Fibroblast of villous mesenchyme (primary cell): ENCODE measurements at regions not wholly inside any gene's neighbourhood (a gene's known extent, or its start where the extent isn't known, plus 50 kb on each side); places are given as distances from the start of the nearest gene placed in this dataset.

Experiments used
- DNase-seq: peaks from one replicate; pipeline ENCODE4 v3.0.0-alpha.2; 2010; ENCODE audit warnings: low read depth
- H3K4me3 ChIP-seq: 2 replicates; pipeline ENCODE4 v1.5.1; 2011; ENCODE audit warnings: low read depth, mild to moderate bottlenecking, low read length
- TF ChIP-seq, protein P1 (sequence below): IDR thresholded peaks from 2 replicates; pipeline ENCODE4 v1.5.1; 2012; ENCODE audit warnings: low read depth, mild to moderate bottlenecking, low read length; ENCODE audit not compliant: insufficient read depth

DNA sequence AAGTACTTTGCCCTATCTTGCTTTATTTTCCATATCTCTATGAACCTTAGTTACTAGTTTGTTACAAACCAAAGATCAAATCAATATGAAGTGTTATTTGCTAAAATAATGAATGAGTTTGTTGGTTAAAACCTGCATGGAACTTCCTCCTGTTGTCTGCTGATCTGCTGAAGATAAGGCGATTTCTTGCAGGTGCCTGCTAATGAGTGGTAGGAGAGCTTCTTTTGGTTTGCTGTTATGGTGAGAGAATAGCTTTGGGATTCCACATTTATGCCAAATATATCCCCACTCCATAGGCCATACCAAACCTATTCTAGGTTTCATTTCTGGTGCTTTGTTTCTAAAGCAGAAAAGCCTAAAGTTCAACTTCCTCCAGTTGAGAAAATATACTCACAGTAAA, 103.8 kb upstream of the PCDH10 start:
- no peak overlapping the region for H3K4me3 ChIP-seq
- no peak for DNase-seq
- TF ChIP-seq, protein P1, sequence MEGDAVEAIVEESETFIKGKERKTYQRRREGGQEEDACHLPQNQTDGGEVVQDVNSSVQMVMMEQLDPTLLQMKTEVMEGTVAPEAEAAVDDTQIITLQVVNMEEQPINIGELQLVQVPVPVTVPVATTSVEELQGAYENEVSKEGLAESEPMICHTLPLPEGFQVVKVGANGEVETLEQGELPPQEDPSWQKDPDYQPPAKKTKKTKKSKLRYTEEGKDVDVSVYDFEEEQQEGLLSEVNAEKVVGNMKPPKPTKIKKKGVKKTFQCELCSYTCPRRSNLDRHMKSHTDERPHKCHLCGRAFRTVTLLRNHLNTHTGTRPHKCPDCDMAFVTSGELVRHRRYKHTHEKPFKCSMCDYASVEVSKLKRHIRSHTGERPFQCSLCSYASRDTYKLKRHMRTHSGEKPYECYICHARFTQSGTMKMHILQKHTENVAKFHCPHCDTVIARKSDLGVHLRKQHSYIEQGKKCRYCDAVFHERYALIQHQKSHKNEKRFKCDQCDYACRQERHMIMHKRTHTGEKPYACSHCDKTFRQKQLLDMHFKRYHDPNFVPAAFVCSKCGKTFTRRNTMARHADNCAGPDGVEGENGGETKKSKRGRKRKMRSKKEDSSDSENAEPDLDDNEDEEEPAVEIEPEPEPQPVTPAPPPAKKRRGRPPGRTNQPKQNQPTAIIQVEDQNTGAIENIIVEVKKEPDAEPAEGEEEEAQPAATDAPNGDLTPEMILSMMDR = no peak

DNA sequence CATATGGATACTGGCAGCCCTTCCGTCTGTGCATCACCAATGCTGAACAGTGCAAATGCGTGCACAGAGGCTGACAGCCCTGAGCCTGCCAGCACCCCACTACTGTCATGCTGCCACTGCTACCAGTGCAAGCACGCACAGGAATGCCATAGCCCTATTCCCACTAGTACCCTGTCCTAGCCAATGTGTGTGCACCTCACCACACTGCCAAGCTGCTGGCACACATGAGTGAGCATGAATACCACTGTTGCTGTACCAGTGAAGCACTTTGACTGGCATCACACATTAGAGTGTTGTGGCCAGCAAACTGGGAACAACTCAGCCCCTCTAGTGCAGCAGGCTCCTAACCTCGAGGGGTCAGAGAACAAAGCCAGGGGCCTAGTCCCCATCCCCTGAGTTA, 102.9 kb upstream of the PCDH10 start:
- H3K4me3 ChIP-seq = no peak overlapping the region
- no peak for DNase-seq
- TF ChIP-seq, protein P1 = no peak

DNA sequence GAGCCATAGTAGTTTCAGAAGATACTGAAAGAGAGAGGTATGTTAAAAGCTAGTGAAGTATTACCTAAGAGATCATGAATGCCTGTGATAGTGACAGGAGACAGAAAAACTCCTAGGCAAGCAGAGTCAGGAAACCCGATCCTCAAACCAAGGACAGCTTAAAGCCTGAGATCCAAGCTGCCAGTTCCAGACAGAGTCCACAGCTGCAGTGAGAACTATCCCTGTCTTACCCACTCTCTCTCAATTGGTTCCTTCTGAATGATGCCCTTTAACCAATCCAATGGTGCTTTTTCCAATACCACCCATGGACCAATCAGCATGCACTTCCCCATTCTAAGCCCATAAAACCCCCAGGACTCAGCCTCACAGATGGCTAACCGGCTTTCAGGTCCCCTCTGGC, 90.4 kb upstream of the PCDH10 start:
- H3K4me3 ChIP-seq = no peak overlapping the region
- TF ChIP-seq, protein P1 = no peak
- no peak for DNase-seq

DNA sequence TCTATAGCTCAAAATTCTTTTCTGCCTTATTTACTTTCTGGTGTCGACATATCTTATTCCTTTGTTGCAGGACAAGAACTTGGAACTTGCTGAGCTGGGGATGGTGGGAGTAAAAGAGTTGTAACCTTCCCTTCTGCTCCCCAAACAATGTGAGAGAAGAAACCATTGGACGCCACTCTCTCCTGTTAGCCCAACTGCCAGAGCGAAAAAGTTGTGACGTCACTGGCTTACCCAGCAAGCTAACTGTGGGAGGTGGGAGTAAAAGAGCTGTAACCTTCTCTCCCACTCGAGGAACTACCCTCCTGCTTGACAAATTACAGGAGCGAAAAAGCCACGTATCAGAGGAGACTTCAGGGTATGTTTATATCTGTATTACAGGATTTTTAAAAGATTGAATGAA, 90.0 kb upstream of the PCDH10 start:
- TF ChIP-seq, protein P1 = no peak
- H3K4me3 ChIP-seq = no peak overlapping the region
- no peak for DNase-seq

DNA sequence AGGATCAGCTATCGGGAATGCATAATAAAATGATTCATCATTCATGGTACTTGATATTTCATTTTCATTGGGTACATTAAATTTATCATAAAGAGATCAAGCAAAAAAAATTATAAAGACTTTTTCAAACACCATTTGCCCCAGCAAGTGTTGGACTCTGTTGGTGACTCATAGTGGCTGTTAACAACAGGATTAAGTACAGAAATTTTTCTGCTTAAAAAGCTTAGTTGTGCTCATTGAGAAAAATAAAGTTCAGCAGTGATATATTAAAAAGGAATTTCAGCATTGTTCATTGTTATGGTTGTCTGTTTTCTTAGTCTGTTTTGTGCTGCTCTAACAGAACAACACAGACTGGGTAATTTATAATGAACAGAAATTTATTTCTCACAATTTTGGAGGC, 86.2 kb upstream of the PCDH10 start:
- no peak for DNase-seq
- TF ChIP-seq, protein P1 = no peak
- H3K4me3 ChIP-seq = no peak overlapping the region

DNA sequence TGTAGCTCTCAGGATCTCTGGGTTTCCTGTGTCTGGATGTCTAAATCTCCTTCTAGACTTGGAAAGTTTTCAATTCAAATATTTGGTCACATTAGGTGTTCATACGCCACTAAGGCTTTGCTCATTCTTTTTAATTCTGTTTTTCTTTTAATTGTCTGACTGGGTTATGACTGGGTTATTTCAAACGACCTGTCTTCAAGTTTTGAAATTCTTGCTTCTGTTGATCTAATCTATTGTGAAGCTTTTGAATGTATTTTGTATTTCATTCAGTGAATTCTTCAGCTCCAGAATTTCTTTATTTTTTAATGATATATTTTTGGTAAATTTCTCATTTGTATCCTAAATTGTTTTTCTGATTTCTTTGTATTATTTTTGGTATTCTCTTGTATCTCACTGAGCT, 81.0 kb upstream of the PCDH10 start:
- TF ChIP-seq, protein P1 = no peak
- DNase-seq = no peak
- no peak overlapping the region for H3K4me3 ChIP-seq

DNA sequence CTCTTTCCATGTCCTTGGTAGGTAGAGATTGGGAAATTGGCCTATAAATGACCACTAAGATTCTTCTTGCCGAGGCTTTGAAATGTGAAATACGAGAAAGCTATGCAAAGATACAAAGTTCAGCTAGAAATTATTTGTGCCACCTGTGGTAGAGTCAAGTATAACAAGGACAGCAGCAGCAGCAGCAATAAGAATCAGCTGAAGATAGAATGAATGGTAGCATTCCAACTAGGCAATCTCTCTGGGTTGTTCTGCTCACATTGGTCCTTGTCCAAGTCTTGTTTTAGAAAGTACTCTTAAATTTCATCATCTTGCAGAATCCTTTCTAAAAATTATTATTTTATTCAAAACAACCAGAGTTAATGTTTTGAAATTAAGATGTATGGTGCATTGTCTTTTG, 67.8 kb upstream of the PCDH10 start:
- no peak for DNase-seq
- TF ChIP-seq, protein P1 = no peak

More for the DNA sequence above, 67.8 kb upstream of the PCDH10 start:
- H3K4me3 ChIP-seq = no peak overlapping the region
